ENCODE measurements at regions not wholly inside any gene's neighbourhood (a gene's known extent, or its start where the extent isn't known, plus 50 kb on each side); places are given as distances from the start of the nearest gene placed in this dataset.

DNA sequence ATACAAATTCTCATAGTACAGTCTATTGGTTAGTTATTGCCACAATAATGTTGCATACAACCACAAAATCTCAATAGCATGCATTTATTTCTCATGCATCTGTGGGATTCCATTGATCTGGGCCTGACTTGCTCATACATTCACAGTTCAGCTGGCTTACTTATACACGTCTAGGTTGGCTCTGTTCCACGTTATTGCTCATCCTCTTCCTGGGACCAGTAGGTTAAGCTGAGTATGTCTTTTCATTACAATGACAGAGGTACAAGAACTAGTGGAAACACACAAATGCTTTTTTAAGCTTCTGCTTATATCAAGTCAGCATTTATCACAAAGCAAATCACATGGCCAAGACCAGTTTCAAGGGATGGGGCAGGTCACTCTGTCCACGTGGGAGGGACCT, 485.3 kb upstream of the BTBD3 start:
- no peaks in the 10 kb centered on the region; the same call in 2 of the 3 replicates for H3K9me3 ChIP-seq (replicated peaks; ENCODE audit: control insufficient read depth, insufficient read depth, low read length)
- no peaks in the 10 kb centered on the region for H3K27me3 ChIP-seq (replicated peaks in 1 of 2; ENCODE audit: control insufficient read depth in 2 of 2, insufficient read depth in 2 of 2, low read length in 1 of 2)
- ATAC-seq (no peak), FAIRE-seq (no peak), DNase-seq (ENCODE audit: low read depth, low spot score) (no peak)
- H3K4me1 ChIP-seq (ENCODE audit: control insufficient read depth, insufficient read depth, low read length): no peaks in the 10 kb centered on the region
- no peaks in the 10 kb centered on the region for H4K20me1 ChIP-seq (ENCODE audit: control insufficient read depth, insufficient read depth)
- CTCF ChIA-PET: interaction anchor here (1.4 kb wide), 1 partner anchor 111 kb away, joined by 4 read pairs; no protein-coding TSS in a partner anchor
- RAD21 ChIA-PET (ENCODE audit: unreplicated experiment): interaction anchor here (0.6 kb wide), 1 partner anchor 773 kb away, joined by 3 read pairs; no protein-coding TSS in a partner anchor
- no peaks in the 10 kb centered on the region for H3K36me3 ChIP-seq (ENCODE audit: control insufficient read depth in 2 of 2, insufficient read depth in 2 of 2, low read length in 1 of 2)
- H3K9ac ChIP-seq (ENCODE audit: control insufficient read depth, insufficient read depth, low read length): no peak overlapping the region
- no peak overlapping the region for H3K27ac ChIP-seq (ENCODE audit: control insufficient read depth, insufficient read depth)
- POLR2A ChIA-PET: interaction anchor here (0.6 kb wide), 1 partner anchor 52 kb away, joined by 3 read pairs; no protein-coding TSS in a partner anchor
- H3K4me3 ChIP-seq: no peak overlapping the region
- H3K79me2 ChIP-seq (ENCODE audit: control insufficient read depth, insufficient read depth, low read length): no peaks in the 10 kb centered on the region
- in situ Hi-C loops (cut with MboI) (no loop called here), intact Hi-C loops (cut with micrococcal nuclease; ENCODE audit: unreplicated experiment) (no loop called here)
- TF ChIP-seq GATAD2B (conservative IDR thresholded peaks at IDR 0.05; ENCODE audit: low read depth): no peak
- no peak for TF ChIP-seq MXI1 (IDR thresholded peaks at IDR 0.05; ENCODE audit: low read depth, low read length)
- no peak for TF ChIP-seq ESRRA (IDR thresholded peaks at IDR 0.05; ENCODE audit: low read length)
- no peak for TF ChIP-seq IKZF1 (conservative IDR thresholded peaks at IDR 0.05)
- TF ChIP-seq HDAC6 (IDR thresholded peaks at IDR 0.05; ENCODE audit: unreplicated experiment): no peak
- no peak for TF ChIP-seq IKZF2 (IDR thresholded peaks at IDR 0.05)
- TF ChIP-seq, protein P1, sequence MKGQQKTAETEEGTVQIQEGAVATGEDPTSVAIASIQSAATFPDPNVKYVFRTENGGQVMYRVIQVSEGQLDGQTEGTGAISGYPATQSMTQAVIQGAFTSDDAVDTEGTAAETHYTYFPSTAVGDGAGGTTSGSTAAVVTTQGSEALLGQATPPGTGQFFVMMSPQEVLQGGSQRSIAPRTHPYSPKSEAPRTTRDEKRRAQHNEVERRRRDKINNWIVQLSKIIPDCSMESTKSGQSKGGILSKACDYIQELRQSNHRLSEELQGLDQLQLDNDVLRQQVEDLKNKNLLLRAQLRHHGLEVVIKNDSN (IDR thresholded peaks at IDR 0.05; ENCODE audit: borderline replicate concordance, extremely low read length, insufficient read depth, low read depth, low read length): no peak
- no peak for TF ChIP-seq SIX5 (IDR thresholded peaks at IDR 0.05; ENCODE audit: low read depth, low read length, severe bottlenecking)
- no peak for TF ChIP-seq SP1 (IDR thresholded peaks at IDR 0.05; ENCODE audit: low read depth, low read length)
- TF ChIP-seq NBN (IDR thresholded peaks at IDR 0.05): no peak
- TF ChIP-seq MYB (IDR thresholded peaks at IDR 0.05; ENCODE audit: borderline replicate concordance, low read depth, low read length): no peak
- no peak for TF ChIP-seq RAD21 (IDR thresholded peaks at IDR 0.05; ENCODE audit: insufficient read depth, low read depth, low read length)
- no peak for TF ChIP-seq CBX3 (IDR thresholded peaks at IDR 0.05; ENCODE audit: borderline replicate concordance, low read depth)
- no peak for TF ChIP-seq RUNX3 (IDR thresholded peaks at IDR 0.05; ENCODE audit: low read length)
- TF ChIP-seq IRF4 (IDR thresholded peaks at IDR 0.05; ENCODE audit: low read depth, low read length): no peak
- TF ChIP-seq PML (IDR thresholded peaks at IDR 0.05; ENCODE audit: low read length): no peak
- TF ChIP-seq SREBF1 (IDR thresholded peaks at IDR 0.05; ENCODE audit: low read length): no peak
- TF ChIP-seq EP300 (IDR thresholded peaks at IDR 0.05; ENCODE audit: borderline replicate concordance in 1 of 2, control insufficient read depth in 1 of 2, low read depth in 2 of 2, low read length in 2 of 2): no peak
- no TSS peak for BruUV-seq (replicated peaks)
- SMC1A ChIA-PET (ENCODE audit: uncharacterized antibody, unreplicated experiment): interaction anchor here (1.6 kb wide), 1 partner anchor 27 kb away, joined by 4 read pairs; no protein-coding TSS in a partner anchor
- no peak overlapping the region for H2AFZ ChIP-seq (ENCODE audit: control insufficient read depth, low read depth, low read length)
- H3K4me2 ChIP-seq (ENCODE audit: control insufficient read depth, insufficient read depth): no peak overlapping the region
- 1% methylated on average over 3 of the region's 3 CpGs for WGBS (ENCODE audit: insufficient coverage, insufficient replicate concordance, low lambda C conversion rate, missing lambda C conversion rate)

Measured in GM12878 (cell line).